ENCODE measurements at regions not wholly inside any gene's neighbourhood (a gene's known extent, or its start where the extent isn't known, plus 50 kb on each side); places are given as distances from the start of the nearest gene placed in this dataset.

- Histone ChIP-seq H3K23ac (ENCODE audit: insufficient read length) (no peak overlapping the region), H3K9ac (replicated peaks in 1 of 4; ENCODE audit: extremely low read depth in 1 of 4, low read depth in 3 of 4, low read length in 3 of 4) (no peak overlapping the region), H3K79me2 (ENCODE audit: control insufficient read depth in 1 of 2, insufficient read depth in 2 of 2, low read length in 2 of 2) (no peaks in the 10 kb centered on the region), H4K20me1 (replicated peaks in 1 of 2; ENCODE audit: control insufficient read depth in 1 of 2, insufficient read depth in 2 of 2, low read length in 2 of 2) (no peaks in the 10 kb centered on the region), H2BK5ac (ENCODE audit: low read depth, low read length) (no peak overlapping the region), H3K79me1 (ENCODE audit: low read depth, low read length) (no peaks in the 10 kb centered on the region), H2AK5ac (ENCODE audit: low read depth, low read length) (no peak overlapping the region), H4K8ac (ENCODE audit: extremely low read depth, insufficient read depth, low read length) (no peak overlapping the region), H3K14ac (ENCODE audit: insufficient read length) (no peak overlapping the region), H3K27me3 (replicated peaks in 1 of 4; ENCODE audit: control insufficient read depth in 3 of 4, extremely low read depth in 1 of 4, insufficient read depth in 3 of 4, low read length in 3 of 4) (no peaks in the 10 kb centered on the region), H2BK12ac (ENCODE audit: low read depth, low read length) (no peak overlapping the region), H2BK20ac (ENCODE audit: low read length) (no peak overlapping the region), H3K4ac (replicated peaks; ENCODE audit: insufficient read length, low read depth, low read length) (no peak overlapping the region), H3K4me3 (ENCODE audit: extremely low read depth in 1 of 4, insufficient read depth in 2 of 4, low read depth in 3 of 4, low read length in 4 of 4) (no peak overlapping the region), H3K56ac (replicated peaks; ENCODE audit: insufficient read length, low read depth, low read length) (no peak overlapping the region), H3K36me3 (ENCODE audit: control insufficient read depth in 2 of 4, insufficient read depth in 4 of 4, low read length in 3 of 4) (no peaks in the 10 kb centered on the region), H3K9me3 (ENCODE audit: insufficient read depth in 2 of 2, low read depth in 1 of 2, low read length in 1 of 2) (no peaks in the 10 kb centered on the region), H3K4me1 (replicated peaks in 1 of 4; ENCODE audit: control insufficient read depth in 3 of 4, insufficient read depth in 4 of 4, low read length in 3 of 4) (no peaks in the 10 kb centered on the region), H2AFZ (ENCODE audit: low read length) (no peak overlapping the region), H4K5ac (ENCODE audit: insufficient read length, low read depth, low read length) (no peak overlapping the region), H3K27ac (ENCODE audit: low read depth, low read length) (no peak overlapping the region), H2BK120ac (replicated peaks; ENCODE audit: low read depth, low read length) (no peak overlapping the region), H3K18ac (ENCODE audit: extremely low read depth, low read length) (no peak overlapping the region), H3K23me2 (ENCODE audit: low read depth, low read length) (no peaks in the 10 kb centered on the region), H2BK15ac (ENCODE audit: low read length) (no peak overlapping the region), H4K91ac (replicated peaks; ENCODE audit: insufficient read length, low read length) (no peak overlapping the region), H3K4me2 (ENCODE audit: insufficient read depth in 1 of 2, low read depth in 2 of 2, low read length in 2 of 2) (no peak overlapping the region)
- TF ChIP-seq TEAD4 (IDR thresholded peaks at IDR 0.05; ENCODE audit: low read depth, low read length): no peak
- no peak for TF ChIP-seq CREB1 (IDR thresholded peaks at IDR 0.05)
- no peak for TF ChIP-seq JUND (IDR thresholded peaks at IDR 0.05; ENCODE audit: low read length)
- no peak for TF ChIP-seq ASH2L (IDR thresholded peaks at IDR 0.05; ENCODE audit: low read length)
- no peak for TF ChIP-seq CHD2 (IDR thresholded peaks at IDR 0.05; ENCODE audit: low read length)
- no peak for TF ChIP-seq SIN3A (conservative IDR thresholded peaks at IDR 0.05 in 1 of 2, IDR thresholded peaks at IDR 0.05 in 1 of 2; ENCODE audit: low read depth in 1 of 2, low read length in 2 of 2)
- TF ChIP-seq NRF1 (IDR thresholded peaks at IDR 0.05; ENCODE audit: low read depth, low read length): no peak
- no peak for TF ChIP-seq YY1 (IDR thresholded peaks at IDR 0.05; ENCODE audit: low read depth, low read length)
- WGBS, 2 experiments (ENCODE audit: extremely low coverage in 1 of 2, insufficient coverage in 1 of 2, insufficient read length in 1 of 2, insufficient replicate concordance in 2 of 2, low coverage in 1 of 2, low lambda C conversion rate in 2 of 2, missing lambda C conversion rate in 1 of 2): 85% methylated on average over 1 of the region's 1 CpG; no CpG with 5 or more reads in 1 of the 2 experiments
- POLR2A ChIA-PET (ENCODE audit: partially characterized antibody): no interaction called here
- DNase-seq (ENCODE audit: low read depth in 1 of 2, low spot score in 2 of 2) (no peak), FAIRE-seq (no peak)
- CTCF ChIA-PET (ENCODE audit: partially characterized antibody): interaction anchor here (0.7 kb wide), 1 partner anchor 772 kb away, joined by 3 read pairs; no protein-coding TSS in a partner anchor
Observed at GRCh38 chr12:60144395-60144794, 548.6 kb downstream of the SLC16A7 start.
